ENCODE measurements at regions not wholly inside any gene's neighbourhood (a gene's known extent, or its start where the extent isn't known, plus 50 kb on each side); places are given as distances from the start of the nearest gene placed in this dataset.
"Not testable (repeated sequence)": the region's sequence is repeated elsewhere in the genome, so short reads cannot be mapped to it uniquely, and the experiment has no call there.

- TF ChIP-seq, protein P1, sequence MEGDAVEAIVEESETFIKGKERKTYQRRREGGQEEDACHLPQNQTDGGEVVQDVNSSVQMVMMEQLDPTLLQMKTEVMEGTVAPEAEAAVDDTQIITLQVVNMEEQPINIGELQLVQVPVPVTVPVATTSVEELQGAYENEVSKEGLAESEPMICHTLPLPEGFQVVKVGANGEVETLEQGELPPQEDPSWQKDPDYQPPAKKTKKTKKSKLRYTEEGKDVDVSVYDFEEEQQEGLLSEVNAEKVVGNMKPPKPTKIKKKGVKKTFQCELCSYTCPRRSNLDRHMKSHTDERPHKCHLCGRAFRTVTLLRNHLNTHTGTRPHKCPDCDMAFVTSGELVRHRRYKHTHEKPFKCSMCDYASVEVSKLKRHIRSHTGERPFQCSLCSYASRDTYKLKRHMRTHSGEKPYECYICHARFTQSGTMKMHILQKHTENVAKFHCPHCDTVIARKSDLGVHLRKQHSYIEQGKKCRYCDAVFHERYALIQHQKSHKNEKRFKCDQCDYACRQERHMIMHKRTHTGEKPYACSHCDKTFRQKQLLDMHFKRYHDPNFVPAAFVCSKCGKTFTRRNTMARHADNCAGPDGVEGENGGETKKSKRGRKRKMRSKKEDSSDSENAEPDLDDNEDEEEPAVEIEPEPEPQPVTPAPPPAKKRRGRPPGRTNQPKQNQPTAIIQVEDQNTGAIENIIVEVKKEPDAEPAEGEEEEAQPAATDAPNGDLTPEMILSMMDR (IDR thresholded peaks at IDR 0.05; ENCODE audit: low read depth, low read length): no peak
- Histone ChIP-seq H3K4me3 (ENCODE audit: low read depth, low read length) (no peak overlapping the region), H3K27me3 (ENCODE audit: control insufficient read depth, insufficient read depth, low read length) (no peaks in the 10 kb centered on the region), H3K27ac (ENCODE audit: low read depth, low read length) (no peak overlapping the region), H3K9me3 (ENCODE audit: control insufficient read depth, insufficient read depth, low read length) (no peaks in the 10 kb centered on the region)
- CTCF ChIA-PET: interaction anchor here (1.2 kb wide), 1 partner anchor 43 kb away, joined by 5 read pairs; no protein-coding TSS in a partner anchor
- DNase-seq (ENCODE audit: low read depth, low spot score): no peak
- POLR2A ChIA-PET: no interaction called here
These were observed 243.6 kb downstream of the ZIC4 start for GRCh38 chr3:147162743-147163142.

DNA sequence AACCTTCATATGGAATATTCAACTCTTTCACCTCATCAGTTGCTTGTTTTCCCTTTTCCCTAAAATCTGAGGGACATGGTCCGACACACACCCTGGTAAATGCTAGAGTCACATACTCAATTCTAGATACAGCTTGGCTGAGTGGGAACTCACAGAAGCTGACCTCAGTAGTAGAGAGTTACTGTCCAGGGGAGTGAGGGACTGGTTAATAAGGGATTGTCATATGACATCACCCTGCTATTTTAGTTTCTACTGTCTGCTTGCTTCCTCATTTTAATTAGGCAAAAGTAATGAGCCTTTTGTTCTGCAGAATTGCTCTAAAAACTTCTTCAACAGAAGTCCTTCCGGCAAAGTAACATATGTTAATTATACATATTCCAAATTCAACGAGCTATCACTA lies 244.5 kb downstream of the ZIC4 start:
- DNase-seq (ENCODE audit: low read depth, low spot score): no peak
- Histone ChIP-seq H3K9me3 (ENCODE audit: control insufficient read depth, insufficient read depth, low read length) (no peaks in the 10 kb centered on the region), H3K27me3 (ENCODE audit: control insufficient read depth, insufficient read depth, low read length) (no peaks in the 10 kb centered on the region), H3K27ac (ENCODE audit: low read depth, low read length) (no peak overlapping the region), H3K4me3 (ENCODE audit: low read depth, low read length) (no peak overlapping the region)
- ChIA-PET CTCF (interaction anchor here (1.2 kb wide), 1 partner anchor 42 kb away, joined by 5 read pairs; no protein-coding TSS in a partner anchor), POLR2A (no interaction called here)
- TF ChIP-seq, protein P1 (IDR thresholded peaks at IDR 0.05; ENCODE audit: low read depth, low read length): no peak

- no peak overlapping the region for H3K4me3 ChIP-seq (ENCODE audit: low read depth, low read length)
- CTCF ChIA-PET: no interaction called here
- no peaks in the 10 kb centered on the region for H3K27me3 ChIP-seq (ENCODE audit: control insufficient read depth, insufficient read depth, low read length)
- DNase-seq (ENCODE audit: low read depth, low spot score): no peak
- H3K9me3 ChIP-seq (ENCODE audit: control insufficient read depth, insufficient read depth, low read length): no peaks in the 10 kb centered on the region
- TF ChIP-seq, protein P1 (IDR thresholded peaks at IDR 0.05; ENCODE audit: low read depth, low read length): no peak
- POLR2A ChIA-PET: no interaction called here
- no peak overlapping the region for H3K27ac ChIP-seq (ENCODE audit: low read depth, low read length)
These were observed 245.4 kb downstream of the ZIC4 start for GRCh38 chr3:147160984-147161383.

- Histone ChIP-seq H3K4me3 (ENCODE audit: low read depth, low read length) (no peak overlapping the region), H3K27me3 (ENCODE audit: control insufficient read depth, insufficient read depth, low read length) (no peaks in the 10 kb centered on the region), H3K27ac (ENCODE audit: low read depth, low read length) (no peak overlapping the region), H3K9me3 (ENCODE audit: control insufficient read depth, insufficient read depth, low read length) (peaks cover 3% of the 10 kb centered on the region; the same call in 1 of the 2 replicates)
- POLR2A ChIA-PET: no interaction called here
- TF ChIP-seq, protein P1 (IDR thresholded peaks at IDR 0.05; ENCODE audit: low read depth, low read length): no peak
- CTCF ChIA-PET: interaction anchor here (0.6 to 0.8 kb wide), 2 partner anchors 24 to 299 kb away, joined by 3 to 8 read pairs; no protein-coding TSS in a partner anchor
- no peak for DNase-seq (ENCODE audit: low read depth, low spot score)
These were observed 247.2 kb downstream of the ZIC4 start for GRCh38 chr3:147159141-147159540.

DNA sequence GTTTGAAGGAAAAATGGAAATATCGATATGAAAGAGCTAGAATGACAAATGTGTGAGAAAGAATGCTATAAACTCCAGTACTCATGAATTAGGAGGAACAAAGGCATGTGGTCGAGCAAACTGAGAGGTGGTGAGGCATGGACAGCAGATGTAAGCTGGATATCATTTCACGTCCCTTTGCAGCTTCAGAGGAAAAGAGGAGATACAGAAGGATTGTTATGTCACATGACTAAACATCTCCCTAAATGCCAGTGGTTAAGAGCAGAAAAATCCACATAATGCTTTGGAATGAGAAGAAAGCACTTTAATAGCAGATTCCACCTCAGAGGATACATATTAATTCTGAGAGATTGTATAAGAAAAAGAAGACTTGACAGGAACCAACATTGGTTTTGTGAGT lies 248.7 kb downstream of the ZIC4 start:
- TF ChIP-seq, protein P1 (IDR thresholded peaks at IDR 0.05; ENCODE audit: low read depth, low read length): no peak
- Histone ChIP-seq H3K4me3 (ENCODE audit: low read depth, low read length) (no peak overlapping the region), H3K27ac (ENCODE audit: low read depth, low read length) (no peak overlapping the region), H3K27me3 (ENCODE audit: control insufficient read depth, insufficient read depth, low read length) (no peaks in the 10 kb centered on the region), H3K9me3 (ENCODE audit: control insufficient read depth, insufficient read depth, low read length) (peaks cover 7% of the 10 kb centered on the region; the same call in 1 of the 2 replicates)
- DNase-seq (ENCODE audit: low read depth, low spot score): no peak
- POLR2A ChIA-PET: no interaction called here
- CTCF ChIA-PET: interaction anchor here (1.5 kb wide), 1 partner anchor 34 kb away, joined by 4 read pairs; no protein-coding TSS in a partner anchor

GRCh38 chr3:147154988-147155387 lies 251.4 kb downstream of the ZIC4 start:
- H3K4me3 ChIP-seq (ENCODE audit: low read depth, low read length); CTCF ChIA-PET; POLR2A ChIA-PET; H3K27me3 ChIP-seq (ENCODE audit: control insufficient read depth, insufficient read depth, low read length); H3K9me3 ChIP-seq (ENCODE audit: control insufficient read depth, insufficient read depth, low read length); DNase-seq (ENCODE audit: low read depth, low spot score); H3K27ac ChIP-seq (ENCODE audit: low read depth, low read length): not testable (repeated sequence)
